BJ (cell line): ENCODE measurements at regions not wholly inside any gene's neighbourhood (a gene's known extent, or its start where the extent isn't known, plus 50 kb on each side); places are given as distances from the start of the nearest gene placed in this dataset.
"Not testable (repeated sequence)": the region's sequence is repeated elsewhere in the genome, so short reads cannot be mapped to it uniquely, and the experiment has no call there.

Experiments used
- CTCF ChIA-PET: fragments of 350-600 bp; formaldehyde crosslinking; extraction: SDS; loops from one replicate; lab custom pipeline; 2021; ENCODE audit warnings: antibody characterized with exemption, inconsistent platforms; lab: Yijun Ruan, JAX
- POLR2A ChIA-PET: fragments of 300-600 bp; sonication (Branson Sonifier 250); formaldehyde crosslinking; extraction: SDS; loops from one replicate; lab custom pipeline; 2021; ENCODE audit warnings: antibody characterized with exemption; lab: Charles Lee
- DNase-seq: peaks from one replicate; pipeline ENCODE4 v3.0.0-alpha.2; 2011; ENCODE audit warnings: low read depth
- H3K27me3 ChIP-seq: 2 replicates; pipeline ENCODE4 v1.6.0; 2011; ENCODE audit warnings: low read length; ENCODE audit not compliant: control insufficient read depth, insufficient read depth
- H3K36me3 ChIP-seq: 2 replicates; pipeline ENCODE4 v1.5.1; 2011; ENCODE audit warnings: low read length; ENCODE audit not compliant: control insufficient read depth, insufficient read depth
- H3K4me3 ChIP-seq: 2 replicates; pipeline ENCODE4 v1.5.1; 2011; ENCODE audit warnings: low read depth, mild to moderate bottlenecking, control low read depth, low read length
- CTCF ChIP-seq: IDR thresholded peaks from 2 replicates; pipeline ENCODE4 v1.5.1; 2011; ENCODE audit warnings: low read depth, mild to moderate bottlenecking, control low read depth, inconsistent platforms, low read length, moderate library complexity; ENCODE audit not compliant: insufficient read depth

GRCh38 chr3:3446251-3446650 lies 266.8 kb upstream of the CRBN start:
- no peak for TF ChIP-seq CTCF
- H3K4me3 ChIP-seq, result no peak overlapping the region
- POLR2A ChIA-PET, result no interaction called here
- no peaks in the 10 kb centered on the region for H3K36me3 ChIP-seq
- CTCF ChIA-PET, result interaction anchor here (0.5 to 0.7 kb wide), 3 partner anchors 47 to 1181 kb away, joined by 4 read pairs; no protein-coding TSS in a partner anchor
- DNase-seq, result no peak
- no peaks in the 10 kb centered on the region for H3K27me3 ChIP-seq

GRCh38 chr3:3443482-3443881 lies 264.0 kb upstream of the CRBN start:
- DNase-seq, result no peak
- ChIA-PET POLR2A (no interaction called here), CTCF (no interaction called here)
- no peak for TF ChIP-seq CTCF
- no peaks in the 10 kb centered on the region for H3K36me3 ChIP-seq
- no peak overlapping the region for H3K4me3 ChIP-seq
- H3K27me3 ChIP-seq, result no peaks in the 10 kb centered on the region

GRCh38 chr3:3433711-3434110 lies 254.2 kb upstream of the CRBN start:
- Histone ChIP-seq H3K4me3 (no peak overlapping the region), H3K36me3 (no peaks in the 10 kb centered on the region), H3K27me3 (no peaks in the 10 kb centered on the region)
- DNase-seq, result no peak
- POLR2A ChIA-PET, result no interaction called here
- CTCF ChIA-PET, result no interaction called here
- TF ChIP-seq CTCF, result no peak

GRCh38 chr3:3429841-3430240 lies 250.3 kb upstream of the CRBN start:
- ChIA-PET CTCF (no interaction called here), POLR2A (no interaction called here)
- no peak for DNase-seq

GRCh38 chr3:3407707-3408106 lies 228.2 kb upstream of the CRBN start:
- H3K4me3 ChIP-seq, POLR2A ChIA-PET, H3K27me3 ChIP-seq, DNase-seq, H3K36me3 ChIP-seq, CTCF ChIA-PET: not testable (repeated sequence)

More at GRCh38 chr3:3429841-3430240, 250.3 kb upstream of the CRBN start:
- Histone ChIP-seq H3K4me3 (no peak overlapping the region), H3K36me3 (no peaks in the 10 kb centered on the region), H3K27me3 (no peaks in the 10 kb centered on the region)
- no peak for TF ChIP-seq CTCF

- H3K4me3 ChIP-seq, result no peak overlapping the region
- no peaks in the 10 kb centered on the region for H3K36me3 ChIP-seq
- ChIA-PET POLR2A (no interaction called here), CTCF (no interaction called here)
- TF ChIP-seq CTCF, result no peak
- no peak for DNase-seq
- H3K27me3 ChIP-seq, result no peaks in the 10 kb centered on the region
Observed at GRCh38 chr3:3405131-3405530, 225.6 kb upstream of the CRBN start.
